ENCODE measurements at regions not wholly inside any gene's neighbourhood (a gene's known extent, or its start where the extent isn't known, plus 50 kb on each side); places are given as distances from the start of the nearest gene placed in this dataset.
A peak's percentile ranks its signal among the peaks of the same experiment; 100 is the strongest.
"Not testable (repeated sequence)": the region's sequence is repeated elsewhere in the genome, so short reads cannot be mapped to it uniquely, and the experiment has no call there.

GRCh38 chr5:99349787-99350186, 421.0 kb upstream of the CHD1 start:
- H2AFZ ChIP-seq (ENCODE audit: insufficient read depth, low read length, poor library complexity) = no peak overlapping the region
- H2BK120ac ChIP-seq (ENCODE audit: insufficient read depth, low read length, poor library complexity) = no peak overlapping the region
- no peak overlapping the region for H4K8ac ChIP-seq (ENCODE audit: low read depth, low read length)
- no peak overlapping the region for H2BK5ac ChIP-seq (ENCODE audit: low read depth, low read length, poor library complexity)
- H3K4me2 ChIP-seq (ENCODE audit: low read length) = no peak overlapping the region
- no peak overlapping the region for H4K91ac ChIP-seq (ENCODE audit: low read depth, low read length)
- no peak overlapping the region for H3K14ac ChIP-seq (ENCODE audit: low read length)
- no peaks in the 10 kb centered on the region for H3K79me1 ChIP-seq (ENCODE audit: low read length)
- H3K9ac ChIP-seq (ENCODE audit: low read length) = no peak overlapping the region
- no peak overlapping the region for H3K27ac ChIP-seq (ENCODE audit: low read depth, low read length)
- no peaks in the 10 kb centered on the region for H3K4me1 ChIP-seq (ENCODE audit: control insufficient read depth in 1 of 2, insufficient read depth in 2 of 2, low read length in 2 of 2)
- H3K18ac ChIP-seq (ENCODE audit: low read length) = no peak overlapping the region
- no peak overlapping the region for H2BK12ac ChIP-seq (ENCODE audit: low read length)
- no peaks in the 10 kb centered on the region for H3K36me3 ChIP-seq (ENCODE audit: control insufficient read depth in 1 of 2, insufficient read depth in 2 of 2, low read length in 2 of 2)
- H3K27me3 ChIP-seq (ENCODE audit: insufficient read depth, low read length) = no peaks in the 10 kb centered on the region
- no peaks in the 10 kb centered on the region for H3K79me2 ChIP-seq (ENCODE audit: control insufficient read depth, insufficient read depth, low read length, poor library complexity)
- H3K4ac ChIP-seq (ENCODE audit: low read depth, low read length) = no peak overlapping the region
- H3K4me3 ChIP-seq (ENCODE audit: low read depth, low read length) = no peak overlapping the region
- no peak for DNase-seq
- peaks cover 9% of the 10 kb centered on the region for H3K9me3 ChIP-seq (ENCODE audit: insufficient read depth, low read depth, low read length)
- H2AK5ac ChIP-seq (ENCODE audit: low read length) = no peak overlapping the region
- H4K12ac ChIP-seq (ENCODE audit: low read depth, low read length) = no peak overlapping the region
- no peak overlapping the region for H3K23ac ChIP-seq (ENCODE audit: low read length)
- no CpG with 5 or more reads among the region's 2 CpGs for WGBS (ENCODE audit: extremely low coverage, insufficient coverage, insufficient read length)

- no peaks in the 10 kb centered on the region for H3K79me2 ChIP-seq (ENCODE audit: control insufficient read depth, insufficient read depth, low read length, poor library complexity)
- WGBS (ENCODE audit: extremely low coverage, insufficient coverage, insufficient read length) = no CpG with 5 or more reads among the region's 4 CpGs
Observed at GRCh38 chr5:99348597-99348996, 419.8 kb upstream of the CHD1 start.

GRCh38 chr5:99339758-99340157, 411.0 kb upstream of the CHD1 start:
- not testable (repeated sequence) for H3K79me2 ChIP-seq (ENCODE audit: control insufficient read depth, insufficient read depth, low read length, poor library complexity); H4K91ac ChIP-seq (ENCODE audit: low read depth, low read length); H3K27ac ChIP-seq (ENCODE audit: low read depth, low read length); H3K4me3 ChIP-seq (ENCODE audit: low read depth, low read length); H2BK12ac ChIP-seq (ENCODE audit: low read length); H3K4me2 ChIP-seq (ENCODE audit: low read length); H3K27me3 ChIP-seq (ENCODE audit: insufficient read depth, low read length); H2AK5ac ChIP-seq (ENCODE audit: low read length); H4K12ac ChIP-seq (ENCODE audit: low read depth, low read length); H3K23ac ChIP-seq (ENCODE audit: low read length); H3K9me3 ChIP-seq (ENCODE audit: insufficient read depth, low read depth, low read length); H4K8ac ChIP-seq (ENCODE audit: low read depth, low read length); H2AFZ ChIP-seq (ENCODE audit: insufficient read depth, low read length, poor library complexity); H3K14ac ChIP-seq (ENCODE audit: low read length); H3K4ac ChIP-seq (ENCODE audit: low read depth, low read length); DNase-seq; H3K79me1 ChIP-seq (ENCODE audit: low read length); H3K18ac ChIP-seq (ENCODE audit: low read length); H3K9ac ChIP-seq (ENCODE audit: low read length); H2BK120ac ChIP-seq (ENCODE audit: insufficient read depth, low read length, poor library complexity); H3K4me1 ChIP-seq (ENCODE audit: control insufficient read depth in 1 of 2, insufficient read depth in 2 of 2, low read length in 2 of 2); H2BK5ac ChIP-seq (ENCODE audit: low read depth, low read length, poor library complexity); H3K36me3 ChIP-seq (ENCODE audit: control insufficient read depth in 1 of 2, insufficient read depth in 2 of 2, low read length in 2 of 2)
- no CpG with 5 or more reads among the region's 2 CpGs for WGBS (ENCODE audit: extremely low coverage, insufficient coverage, insufficient read length)

More at GRCh38 chr5:99348597-99348996, 419.8 kb upstream of the CHD1 start:
- H3K9ac ChIP-seq (ENCODE audit: low read length) = no peak overlapping the region
- no peak overlapping the region for H2BK120ac ChIP-seq (ENCODE audit: insufficient read depth, low read length, poor library complexity)
- H3K4ac ChIP-seq (ENCODE audit: low read depth, low read length) = no peak overlapping the region
- no peak overlapping the region for H3K14ac ChIP-seq (ENCODE audit: low read length)
- no peak for DNase-seq
- H3K36me3 ChIP-seq (ENCODE audit: control insufficient read depth in 1 of 2, insufficient read depth in 2 of 2, low read length in 2 of 2) = no peaks in the 10 kb centered on the region
- no peak overlapping the region for H3K23ac ChIP-seq (ENCODE audit: low read length)
- no peak overlapping the region for H3K4me3 ChIP-seq (ENCODE audit: low read depth, low read length)
- no peaks in the 10 kb centered on the region for H3K4me1 ChIP-seq (ENCODE audit: control insufficient read depth in 1 of 2, insufficient read depth in 2 of 2, low read length in 2 of 2)
- H2BK5ac ChIP-seq (ENCODE audit: low read depth, low read length, poor library complexity) = no peak overlapping the region
- no peak overlapping the region for H3K27ac ChIP-seq (ENCODE audit: low read depth, low read length)
- H4K12ac ChIP-seq (ENCODE audit: low read depth, low read length) = no peak overlapping the region
- H3K79me1 ChIP-seq (ENCODE audit: low read length) = no peaks in the 10 kb centered on the region
- H3K27me3 ChIP-seq (ENCODE audit: insufficient read depth, low read length) = no peaks in the 10 kb centered on the region
- H2AK5ac ChIP-seq (ENCODE audit: low read length) = no peak overlapping the region
- H3K4me2 ChIP-seq (ENCODE audit: low read length) = no peak overlapping the region
- peaks cover 9% of the 10 kb centered on the region for H3K9me3 ChIP-seq (ENCODE audit: insufficient read depth, low read depth, low read length)
- H2BK12ac ChIP-seq (ENCODE audit: low read length) = no peak overlapping the region
- no peak overlapping the region for H4K8ac ChIP-seq (ENCODE audit: low read depth, low read length)
- no peak overlapping the region for H4K91ac ChIP-seq (ENCODE audit: low read depth, low read length)
- no peak overlapping the region for H2AFZ ChIP-seq (ENCODE audit: insufficient read depth, low read length, poor library complexity)
- H3K18ac ChIP-seq (ENCODE audit: low read length) = no peak overlapping the region

- no peak overlapping the region for H3K18ac ChIP-seq (ENCODE audit: low read length)
- no peaks in the 10 kb centered on the region for H3K79me2 ChIP-seq (ENCODE audit: control insufficient read depth, insufficient read depth, low read length, poor library complexity)
- H3K9ac ChIP-seq (ENCODE audit: low read length) = no peak overlapping the region
- no peak overlapping the region for H2BK5ac ChIP-seq (ENCODE audit: low read depth, low read length, poor library complexity)
- no peak overlapping the region for H3K4ac ChIP-seq (ENCODE audit: low read depth, low read length)
- no CpG with 5 or more reads among the region's 2 CpGs for WGBS (ENCODE audit: extremely low coverage, insufficient coverage, insufficient read length)
- no peak overlapping the region for H3K27ac ChIP-seq (ENCODE audit: low read depth, low read length)
- H2BK120ac ChIP-seq (ENCODE audit: insufficient read depth, low read length, poor library complexity) = no peak overlapping the region
- H3K9me3 ChIP-seq (ENCODE audit: insufficient read depth, low read depth, low read length) = no peaks in the 10 kb centered on the region
- H4K91ac ChIP-seq (ENCODE audit: low read depth, low read length) = no peak overlapping the region
- no peak overlapping the region for H2AFZ ChIP-seq (ENCODE audit: insufficient read depth, low read length, poor library complexity)
- H3K27me3 ChIP-seq (ENCODE audit: insufficient read depth, low read length) = no peaks in the 10 kb centered on the region
- no peaks in the 10 kb centered on the region for H3K79me1 ChIP-seq (ENCODE audit: low read length)
- no peak overlapping the region for H3K4me2 ChIP-seq (ENCODE audit: low read length)
- H2AK5ac ChIP-seq (ENCODE audit: low read length) = no peak overlapping the region
- no peaks in the 10 kb centered on the region for H3K36me3 ChIP-seq (ENCODE audit: control insufficient read depth in 1 of 2, insufficient read depth in 2 of 2, low read length in 2 of 2)
- H3K4me3 ChIP-seq (ENCODE audit: low read depth, low read length) = peak overlapping the region; percentile 25
- no peaks in the 10 kb centered on the region for H3K4me1 ChIP-seq (ENCODE audit: control insufficient read depth in 1 of 2, insufficient read depth in 2 of 2, low read length in 2 of 2)
- no peak overlapping the region for H2BK12ac ChIP-seq (ENCODE audit: low read length)
- H3K14ac ChIP-seq (ENCODE audit: low read length) = no peak overlapping the region
- no peak for DNase-seq
- no peak overlapping the region for H4K12ac ChIP-seq (ENCODE audit: low read depth, low read length)
- no peak overlapping the region for H3K23ac ChIP-seq (ENCODE audit: low read length)
- H4K8ac ChIP-seq (ENCODE audit: low read depth, low read length) = no peak overlapping the region
Observed at GRCh38 chr5:99334936-99335335, 406.1 kb upstream of the CHD1 start.
